Bronchial epithelial cell (primary cell): ENCODE measurements at regions not wholly inside any gene's neighbourhood (a gene's known extent, or its start where the extent isn't known, plus 50 kb on each side); places are given as distances from the start of the nearest gene placed in this dataset.
"Not testable (repeated sequence)": the region's sequence is repeated elsewhere in the genome, so short reads cannot be mapped to it uniquely, and the experiment has no call there.

Experiments
- DNase-seq: peaks from one replicate; pipeline ENCODE4 v3.0.0-alpha.2; 2010; ENCODE audit warnings: low read depth
- FAIRE-seq: peaks from 2 replicates; lab custom pipeline; 2011; peaks lifted over from hg19 to GRCh38; lab: Jason Lieb, UNC
- H3K27me3 ChIP-seq: 2 replicates; pipeline ENCODE4 v1.5.1; 2011; ENCODE audit warnings: low read length; ENCODE audit not compliant: control insufficient read depth, insufficient read depth
- H3K36me3 ChIP-seq: 2 replicates; pipeline ENCODE4 v1.5.1; 2011; ENCODE audit warnings: low read length; ENCODE audit not compliant: control insufficient read depth, insufficient read depth
- H3K4me3 ChIP-seq: 2 replicates; pipeline ENCODE4 v1.5.1; 2011; ENCODE audit warnings: mild to moderate bottlenecking, low read depth, low read length, control low read depth
- CTCF ChIP-seq: IDR thresholded peaks from 2 replicates; pipeline ENCODE4 v1.5.1; 2011; ENCODE audit warnings: mild to moderate bottlenecking, moderate library complexity, low read length, control low read depth, inconsistent platforms; ENCODE audit not compliant: insufficient read depth, severe bottlenecking

- no peak overlapping the region for H3K4me3 ChIP-seq
- DNase-seq (peak; percentile 76), FAIRE-seq (no peak)
- no peaks in the 10 kb centered on the region for H3K36me3 ChIP-seq
- no peak for TF ChIP-seq CTCF
- no peaks in the 10 kb centered on the region for H3K27me3 ChIP-seq
Observed at GRCh38 chr7:26989897-26990670, 105.7 kb downstream of the HOXA1 start.

DNA sequence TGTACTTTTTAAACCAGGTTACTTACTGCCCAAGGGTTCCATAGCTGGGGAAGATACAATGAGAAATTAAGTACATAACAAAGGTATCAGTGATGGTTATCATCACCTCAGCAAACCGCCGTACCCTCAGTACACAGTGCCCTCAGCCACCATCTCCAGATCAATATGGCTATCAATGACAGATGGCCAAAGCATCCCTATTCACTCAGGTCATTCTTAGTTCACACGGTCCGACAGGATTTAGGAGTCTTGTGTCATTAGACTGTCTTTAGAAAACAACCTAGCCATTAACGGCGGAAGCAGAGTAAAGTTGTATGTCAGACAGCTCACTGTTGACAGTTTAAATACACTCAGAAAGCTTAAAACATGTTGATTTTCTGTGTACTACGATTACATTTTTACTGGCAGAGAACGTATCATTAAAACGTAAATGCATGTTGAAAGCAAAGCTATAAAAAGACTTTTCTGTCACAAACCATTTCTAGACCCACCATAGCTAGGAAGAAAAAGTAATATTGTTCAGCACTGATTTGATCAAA is 106.9 kb downstream of the HOXA1 start:
- no peak for TF ChIP-seq CTCF
- H3K4me3 ChIP-seq = no peak overlapping the region
- FAIRE-seq (no peak), DNase-seq (no peak)
- H3K36me3 ChIP-seq = no peaks in the 10 kb centered on the region
- no peaks in the 10 kb centered on the region for H3K27me3 ChIP-seq

GRCh38 chr7:26987338-26987737 is 108.5 kb downstream of the HOXA1 start:
- FAIRE-seq = no peak
- TF ChIP-seq CTCF = no peak

DNA sequence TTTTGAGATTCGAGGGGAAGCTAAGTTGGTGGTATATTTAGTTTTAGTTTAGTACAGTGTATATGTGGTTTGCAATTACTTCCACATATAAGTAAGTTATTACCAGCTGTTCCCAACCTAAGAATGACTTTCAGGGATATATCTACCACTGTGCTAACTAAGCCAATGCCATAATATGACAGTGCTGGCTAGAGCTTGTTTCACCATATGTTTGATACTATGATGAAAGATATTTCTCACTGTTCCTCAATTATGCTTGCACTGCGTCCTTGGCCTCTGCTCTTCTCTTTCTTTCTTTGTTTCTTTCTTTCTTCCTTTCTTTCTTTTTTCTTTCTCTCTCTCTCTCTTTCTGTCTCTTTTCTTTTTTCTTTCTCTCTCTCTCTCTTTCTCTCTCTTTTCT is 113.8 kb upstream of the SKAP2 start:
- TF ChIP-seq CTCF = no peak
- Histone ChIP-seq H3K27me3 (no peaks in the 10 kb centered on the region), H3K4me3 (no peak overlapping the region), H3K36me3 (no peaks in the 10 kb centered on the region)
- DNase-seq (no peak), FAIRE-seq (no peak)

More at GRCh38 chr7:26987338-26987737, 108.5 kb downstream of the HOXA1 start:
- Histone ChIP-seq H3K36me3 (no peaks in the 10 kb centered on the region), H3K27me3 (no peaks in the 10 kb centered on the region), H3K4me3 (no peak overlapping the region)
- no peak for DNase-seq

GRCh38 chr7:26976840-26977239 is 112.5 kb upstream of the SKAP2 start:
- Histone ChIP-seq H3K4me3 (no peak overlapping the region), H3K36me3 (no peaks in the 10 kb centered on the region), H3K27me3 (no peaks in the 10 kb centered on the region)
- no peak for DNase-seq
- TF ChIP-seq CTCF = no peak
- no peak for FAIRE-seq

GRCh38 chr7:26971924-26972323 is 107.5 kb upstream of the SKAP2 start:
- H3K36me3 ChIP-seq, H3K27me3 ChIP-seq, H3K4me3 ChIP-seq, DNase-seq, FAIRE-seq: not testable (repeated sequence)
